Nephron (organoid): ENCODE measurements at regions not wholly inside any gene's neighbourhood (a gene's known extent, or its start where the extent isn't known, plus 50 kb on each side); places are given as distances from the start of the nearest gene placed in this dataset.

Experiments
- H3K27ac Mint-ChIP-seq, 3 experiments: 2 replicates each; pipeline ENCODE4 v1.8.0; 2020; ENCODE audit warnings: mixed read lengths in 3 of 3, mild to moderate bottlenecking in 2 of 3, moderate library complexity in 1 of 3
- H3K27me3 Mint-ChIP-seq: 2 replicates; pipeline ENCODE4 v1.8.0; 2021; ENCODE audit warnings: low read depth, mild to moderate bottlenecking, moderate library complexity, mixed read lengths
- H3K36me3 Mint-ChIP-seq: 2 replicates; pipeline ENCODE4 v1.8.0; 2020; ENCODE audit warnings: low read depth, mixed read lengths
- H3K4me1 Mint-ChIP-seq: 2 replicates; pipeline ENCODE4 v1.8.0; 2020; ENCODE audit warnings: mixed read lengths
- H3K4me3 Mint-ChIP-seq, 3 experiments: 2 replicates each; pipeline ENCODE4 v1.8.0; 2020; ENCODE audit warnings: mild to moderate bottlenecking in 3 of 3, mixed read lengths in 3 of 3, moderate library complexity in 2 of 3
- H3K9me3 Mint-ChIP-seq: 2 replicates; pipeline ENCODE4 v1.8.0; 2020; ENCODE audit warnings: mixed read lengths
- TF ChIP-seq, protein P1 (sequence below), 3 experiments: fragments of 200-600 bp; sonication (generic); IDR thresholded peaks; one replicate each; pipeline ENCODE4 v1.5.0; 2021; ENCODE audit warnings: antibody characterized with exemption in 3 of 3; ENCODE audit not compliant: unreplicated experiment in 3 of 3

DNA sequence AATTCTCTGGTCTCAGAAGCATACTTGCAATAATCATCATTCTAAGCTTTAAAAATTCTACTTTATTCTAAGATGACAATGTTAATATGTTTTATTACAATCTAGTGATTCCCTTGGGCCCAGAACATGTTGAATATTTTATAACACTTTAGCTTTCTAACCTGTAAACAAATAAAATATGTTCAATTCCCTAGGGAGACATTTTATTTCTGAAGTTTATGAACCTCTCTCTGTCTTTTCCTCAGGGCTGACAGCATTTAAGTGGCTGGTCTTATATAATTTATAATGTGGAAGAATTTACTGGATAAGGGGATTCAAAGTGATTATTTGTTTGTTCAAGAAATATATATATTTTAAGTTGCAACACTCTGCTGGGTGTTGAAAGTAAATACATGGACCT, 55.3 kb upstream of the NPFFR2 start:
- H3K27ac Mint-ChIP-seq: no peak overlapping the region
- H3K9me3 Mint-ChIP-seq: no peaks in the 10 kb centered on the region
- H3K36me3 Mint-ChIP-seq: no peaks in the 10 kb centered on the region
- no peak overlapping the region for H3K4me3 Mint-ChIP-seq
- H3K4me1 Mint-ChIP-seq: no peaks in the 10 kb centered on the region
- TF ChIP-seq, protein P1, sequence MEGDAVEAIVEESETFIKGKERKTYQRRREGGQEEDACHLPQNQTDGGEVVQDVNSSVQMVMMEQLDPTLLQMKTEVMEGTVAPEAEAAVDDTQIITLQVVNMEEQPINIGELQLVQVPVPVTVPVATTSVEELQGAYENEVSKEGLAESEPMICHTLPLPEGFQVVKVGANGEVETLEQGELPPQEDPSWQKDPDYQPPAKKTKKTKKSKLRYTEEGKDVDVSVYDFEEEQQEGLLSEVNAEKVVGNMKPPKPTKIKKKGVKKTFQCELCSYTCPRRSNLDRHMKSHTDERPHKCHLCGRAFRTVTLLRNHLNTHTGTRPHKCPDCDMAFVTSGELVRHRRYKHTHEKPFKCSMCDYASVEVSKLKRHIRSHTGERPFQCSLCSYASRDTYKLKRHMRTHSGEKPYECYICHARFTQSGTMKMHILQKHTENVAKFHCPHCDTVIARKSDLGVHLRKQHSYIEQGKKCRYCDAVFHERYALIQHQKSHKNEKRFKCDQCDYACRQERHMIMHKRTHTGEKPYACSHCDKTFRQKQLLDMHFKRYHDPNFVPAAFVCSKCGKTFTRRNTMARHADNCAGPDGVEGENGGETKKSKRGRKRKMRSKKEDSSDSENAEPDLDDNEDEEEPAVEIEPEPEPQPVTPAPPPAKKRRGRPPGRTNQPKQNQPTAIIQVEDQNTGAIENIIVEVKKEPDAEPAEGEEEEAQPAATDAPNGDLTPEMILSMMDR (IDR thresholded peaks at IDR 0.05; ENCODE audit: unreplicated experiment in 3 of 3): no peak
- no peaks in the 10 kb centered on the region for H3K27me3 Mint-ChIP-seq

DNA sequence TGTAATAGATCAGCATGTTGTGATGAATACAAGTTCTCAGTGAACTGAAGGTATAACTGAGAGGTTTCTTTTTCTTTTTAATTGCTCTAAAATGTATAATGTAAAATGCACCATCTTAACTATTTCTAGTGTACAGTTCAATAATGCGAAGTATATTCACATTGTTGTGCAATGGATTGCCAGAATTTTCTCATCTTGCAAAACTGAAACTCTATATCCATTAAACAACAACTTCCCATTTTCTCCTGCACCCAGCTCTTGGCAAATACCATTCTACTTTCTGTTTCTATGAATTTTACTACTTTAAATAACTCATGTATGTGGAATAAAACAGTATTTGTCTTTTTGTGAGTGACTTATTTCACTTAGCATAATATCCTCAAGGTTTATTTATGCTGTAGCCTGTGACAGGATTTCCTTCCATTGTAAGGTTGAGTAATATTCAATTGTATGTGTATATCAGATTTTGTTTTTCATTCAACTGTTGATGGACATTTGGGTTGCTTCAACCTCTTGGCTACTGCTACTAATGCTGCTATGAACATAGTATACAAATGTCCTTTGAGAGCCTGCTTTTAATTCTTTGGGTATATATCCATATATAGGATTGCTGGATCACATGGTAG, 53.5 kb upstream of the NPFFR2 start:
- Mint-ChIP-seq H3K4me3 (no peak overlapping the region), H3K36me3 (no peaks in the 10 kb centered on the region), H3K27ac (no peak overlapping the region), H3K27me3 (no peaks in the 10 kb centered on the region), H3K9me3 (no peaks in the 10 kb centered on the region), H3K4me1 (no peaks in the 10 kb centered on the region)
- TF ChIP-seq, protein P1 (IDR thresholded peaks at IDR 0.05; ENCODE audit: unreplicated experiment in 3 of 3): no peak

DNA sequence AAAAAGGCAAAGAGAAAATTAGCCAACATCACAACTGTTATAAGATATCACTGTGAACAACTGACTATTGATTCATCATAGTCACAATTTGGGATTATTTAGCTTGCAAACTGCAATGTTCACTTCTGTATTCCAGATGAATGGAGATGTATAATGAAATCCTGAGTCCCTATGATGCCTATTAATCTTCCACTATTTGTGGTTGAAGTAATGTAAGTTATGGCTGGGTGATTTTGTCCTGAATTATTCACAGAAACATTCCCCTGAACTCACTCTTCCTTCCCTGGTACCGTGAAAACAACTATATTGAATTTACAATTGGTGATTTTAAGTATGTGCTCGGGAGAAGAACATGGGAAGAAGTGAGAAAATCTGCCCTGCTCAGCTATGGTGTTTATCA, 50.8 kb upstream of the NPFFR2 start:
- H3K27ac Mint-ChIP-seq: no peak overlapping the region
- H3K4me1 Mint-ChIP-seq: no peaks in the 10 kb centered on the region
- no peaks in the 10 kb centered on the region for H3K36me3 Mint-ChIP-seq
- no peaks in the 10 kb centered on the region for H3K9me3 Mint-ChIP-seq
- H3K4me3 Mint-ChIP-seq: no peak overlapping the region
- no peaks in the 10 kb centered on the region for H3K27me3 Mint-ChIP-seq
- TF ChIP-seq, protein P1 (IDR thresholded peaks at IDR 0.05; ENCODE audit: unreplicated experiment in 3 of 3): no peak
